Retinal pigment epithelial cell (primary cell): ENCODE measurements at regions not wholly inside any gene's neighbourhood (a gene's known extent, or its start where the extent isn't known, plus 50 kb on each side); places are given as distances from the start of the nearest gene placed in this dataset.

ENCODE experiments used
- DNase-seq: peaks from one replicate; pipeline ENCODE4 v3.0.0-alpha.2; 2010; ENCODE audit warnings: low read depth
- H3K4me3 ChIP-seq: 2 replicates; pipeline ENCODE4 v1.5.1; 2011; ENCODE audit warnings: mild to moderate bottlenecking, low read length, control low read depth, moderate library complexity
- CTCF ChIP-seq: conservative IDR thresholded peaks from 2 replicates; pipeline ENCODE4 v1.5.1; 2011; ENCODE audit warnings: low read depth, low read length, control low read depth, inconsistent platforms

DNA sequence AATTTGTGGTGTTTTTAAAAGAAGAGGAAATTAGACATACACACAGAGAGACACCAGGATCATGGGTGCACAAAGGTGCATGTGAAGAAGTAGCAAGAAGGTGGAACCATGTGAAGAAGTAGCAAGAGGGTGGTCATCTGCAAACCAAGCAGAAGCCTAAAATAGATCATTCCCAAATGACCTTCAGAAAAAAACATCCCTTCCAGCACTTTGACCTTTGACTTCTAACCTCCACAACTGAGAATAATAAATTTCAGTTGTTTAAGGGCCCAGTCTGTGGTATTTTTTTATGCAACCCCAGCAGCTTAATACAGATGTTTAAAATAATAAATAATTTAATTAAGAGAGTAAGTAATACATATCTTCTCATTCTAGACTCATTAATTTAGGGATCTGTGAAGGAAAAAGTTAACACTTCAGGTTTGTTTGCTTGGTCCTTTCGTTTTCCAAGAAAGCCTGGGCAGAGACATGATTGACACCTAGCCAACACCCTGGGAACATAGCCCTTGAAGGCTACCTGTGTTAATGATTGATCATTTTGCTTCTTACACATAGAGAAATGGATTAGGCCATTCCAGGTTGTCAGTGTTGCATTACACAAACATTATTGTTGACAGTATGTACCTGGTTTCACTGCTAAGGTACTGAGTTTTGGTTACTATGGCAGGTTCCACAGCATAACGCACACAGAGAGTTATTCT, 1331.2 kb upstream of the GBE1 start:
- DNase-seq, result no peak
- no peak overlapping the region for H3K4me3 ChIP-seq
- no peak for TF ChIP-seq CTCF

DNA sequence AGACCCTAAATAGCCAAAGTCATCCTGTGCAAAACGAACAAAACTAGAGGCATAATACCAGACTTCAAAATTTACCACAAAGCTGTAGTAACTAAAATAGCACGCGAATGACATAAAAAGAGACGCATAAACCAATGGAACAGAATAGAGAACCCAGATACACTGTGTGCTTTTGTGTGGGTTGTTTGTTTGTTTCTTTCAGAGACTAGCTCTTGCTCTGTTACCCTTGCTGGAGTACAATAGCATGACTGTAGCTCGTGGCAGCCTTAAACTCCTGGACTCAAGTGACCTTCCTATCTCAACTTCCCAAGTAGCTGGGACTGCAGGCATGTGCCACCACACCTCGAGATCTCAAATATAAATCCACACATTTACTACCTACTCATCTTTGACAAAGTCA, 1314.6 kb upstream of the GBE1 start:
- DNase-seq, result no peak
- no peak for TF ChIP-seq CTCF
- H3K4me3 ChIP-seq, result no peak overlapping the region

- H3K4me3 ChIP-seq, result no peak overlapping the region
- DNase-seq, result no peak
- TF ChIP-seq CTCF, result no peak
Measured at GRCh38 chr3:83074485-83074884, 1313.0 kb upstream of the GBE1 start.

DNA sequence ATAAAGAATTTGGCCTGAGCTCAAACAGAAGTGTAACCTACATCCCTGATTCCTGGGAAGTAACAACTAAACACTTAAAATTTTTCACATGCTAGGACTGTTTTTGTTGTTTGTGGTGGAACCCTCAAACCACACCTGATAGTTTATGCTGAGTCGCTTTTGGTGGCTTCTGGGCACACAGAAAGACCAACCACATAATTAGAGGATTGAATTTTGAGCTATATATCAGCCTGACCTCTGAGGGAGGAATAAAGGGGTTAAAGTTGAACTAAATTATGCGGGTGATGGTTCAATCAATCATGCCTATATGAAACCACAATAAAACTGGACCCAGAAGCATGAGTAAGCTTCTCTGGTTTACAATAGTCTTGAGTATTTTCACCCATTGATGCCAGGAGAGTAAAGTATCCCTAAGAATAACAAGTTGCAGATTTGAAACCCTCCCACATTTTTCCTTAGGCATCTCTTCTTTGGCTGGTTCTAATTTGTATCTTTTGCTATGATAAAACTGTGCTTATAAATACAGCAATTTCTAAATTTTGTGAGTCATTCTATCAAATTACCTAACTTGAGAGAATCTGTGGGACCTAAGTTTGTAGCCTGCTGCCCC, 1304.5 kb upstream of the GBE1 start:
- no peak for DNase-seq
- H3K4me3 ChIP-seq, result no peak overlapping the region
- no peak for TF ChIP-seq CTCF

- TF ChIP-seq CTCF, result no peak
- peak; percentile 24 for DNase-seq
Measured at GRCh38 chr3:83063446-83063845, 1302.0 kb upstream of the GBE1 start.

DNA sequence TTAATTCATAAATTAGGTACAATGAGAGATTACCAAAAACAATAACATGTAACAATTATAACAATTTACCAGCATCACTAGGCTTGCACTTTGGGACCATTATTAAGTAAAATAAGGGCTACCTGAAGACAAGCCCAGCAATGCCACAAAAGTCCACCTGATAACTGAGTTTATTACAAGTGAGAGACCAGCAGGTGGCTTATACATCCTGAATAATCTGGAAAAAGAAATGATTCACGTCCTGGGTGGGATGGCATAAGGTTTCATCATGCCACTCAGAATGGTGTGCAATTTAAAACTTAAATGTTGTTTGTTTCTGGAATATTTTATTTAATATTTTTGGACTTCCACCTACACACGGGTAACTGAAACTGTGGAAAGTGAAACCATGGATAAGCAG, 1287.1 kb upstream of the GBE1 start:
- H3K4me3 ChIP-seq, result no peak overlapping the region
- no peak for TF ChIP-seq CTCF
- no peak for DNase-seq

More at GRCh38 chr3:83063446-83063845, 1302.0 kb upstream of the GBE1 start:
- H3K4me3 ChIP-seq, result no peak overlapping the region

- H3K4me3 ChIP-seq, result no peak overlapping the region
- TF ChIP-seq CTCF, result no peak
- DNase-seq, result no peak
Measured at GRCh38 chr3:83039422-83039821, 1278.0 kb upstream of the GBE1 start.
